Right lobe of liver (tissue), 6 donors: ENCODE measurements at regions not wholly inside any gene's neighbourhood (a gene's known extent, or its start where the extent isn't known, plus 50 kb on each side); places are given as distances from the start of the nearest gene placed in this dataset.

Experiments
- ATAC-seq, 4 donors: fragments of 200-7000 bp; cut with Tn5 transposase; one replicate each; pipeline ENCODE4 v1.9.1; 2020; ENCODE audit warnings: mild to moderate bottlenecking in 4 of 4, moderate library complexity in 4 of 4
- DNase-seq, 3 donors: peaks; one replicate each; pipeline ENCODE4 v3.0.0-alpha.2; 2020
- H3K27ac ChIP-seq, 3 donors: fragments of 200-600 bp; one replicate each; pipeline ENCODE4 v1.8.0; 2022
- H3K27me3 ChIP-seq, 2 donors: fragments of 200-600 bp; one replicate each; pipeline ENCODE4 v1.8.0; 2022
- H3K36me3 ChIP-seq, 4 donors: fragments of 200-600 bp; sonication (generic) in 1 of 4; one replicate each; pipeline versions ENCODE4 v1.5.1 to v1.8.0; 2017 to 2022; ENCODE audit warnings: control low read depth in 1 of 4
- H3K4me1 ChIP-seq, 4 donors: fragments of 200-600 bp; sonication (generic) in 1 of 4; one replicate each; pipeline versions ENCODE4 v1.5.1 to v1.8.0; 2017 to 2022; ENCODE audit warnings: control low read depth in 1 of 4
- H3K4me3 ChIP-seq, 3 donors: fragments of 200-600 bp; one replicate each; pipeline ENCODE4 v1.8.0; 2022
- H3K9me3 ChIP-seq, 4 donors: fragments of 200-600 bp; sonication (generic) in 1 of 4; one replicate each; pipeline versions ENCODE4 v1.5.1 to v1.8.0; 2017 to 2022; ENCODE audit warnings: control low read depth in 1 of 4
- CTCF ChIP-seq, 4 donors: fragments of 200-600 bp in 3 of 4; fragments of 450-650 bp in 1 of 4; IDR thresholded peaks; one replicate each; pipeline versions ENCODE4 v1.5.1 to v1.8.0; 2016 to 2022; ENCODE audit warnings: antibody characterized with exemption in 4 of 4, mild to moderate bottlenecking in 2 of 4
- POLR2A ChIP-seq: fragments of 450-650 bp; IDR thresholded peaks from one replicate; pipeline ENCODE4 v1.6.1; 2017; ENCODE audit warnings: antibody characterized with exemption, mild to moderate bottlenecking
- WGBS: methylation state at CpG from one replicate; pipeline ENCODE4 v1.1.6; 2018; ENCODE audit warnings: low coverage, low lambda C conversion rate; ENCODE audit not compliant: insufficient coverage; ENCODE audit errors: missing lambda C conversion rate; 5-methylcytosine and 5-hydroxymethylcytosine counted together
- intact Hi-C, 2 donors: fragments of 100-400 bp; cut with DNase I; formaldehyde crosslinking; loops; one replicate each; pipeline versions ENCODE4 v1.11.2 to v1.14.1; 2022
- donor health status: DM: no; HTN: yes; CAD: no.
- donor health status: DM: no; HTN: no; CAD: no.
- donor health status: DM: no; HTN: no; CAD: no.
- donor health status: DM: no; HTN: yes; CAD: no.
- donor health status: DM: no; HTN: yes; CAD: no.

GRCh38 chr12:75717902-75718301 lies 206.5 kb upstream of the KRR1 start:
- no peaks in the 10 kb centered on the region for H3K9me3 ChIP-seq
- ATAC-seq (no peak), DNase-seq (no peak)
- intact Hi-C loops: no loop called here
- peaks cover 0 to 13% (median 3%) of the 10 kb centered on the region in 4 donors for H3K4me1 ChIP-seq
- H3K36me3 ChIP-seq: no peaks in the 10 kb centered on the region
- TF ChIP-seq POLR2A (no peak), CTCF (IDR thresholded peaks at IDR 0.05) (no peak)
- H3K4me3 ChIP-seq: no peak overlapping the region
- H3K27ac ChIP-seq: no peak overlapping the region
- H3K27me3 ChIP-seq: no peaks in the 10 kb centered on the region

- no peaks in the 10 kb centered on the region for H3K36me3 ChIP-seq
- no peak overlapping the region for H3K4me3 ChIP-seq
- DNase-seq: no peak
- no peaks in the 10 kb centered on the region for H3K27me3 ChIP-seq
- intact Hi-C loops: no loop called here
- TF ChIP-seq POLR2A (no peak), CTCF (IDR thresholded peaks at IDR 0.05) (no peak)
- peaks cover 0 to 12% (median 3%) of the 10 kb centered on the region in 4 donors for H3K4me1 ChIP-seq
- H3K27ac ChIP-seq: no peak overlapping the region
- WGBS: 70% methylated on average over 4 of the region's 5 CpGs
- no peak for ATAC-seq
- no peaks in the 10 kb centered on the region for H3K9me3 ChIP-seq
Observed at GRCh38 chr12:75716291-75717025, 205.0 kb upstream of the KRR1 start.

GRCh38 chr12:75715682-75716081 lies 204.3 kb upstream of the KRR1 start:
- Histone ChIP-seq H3K4me3 (no peak overlapping the region), H3K36me3 (no peaks in the 10 kb centered on the region), H3K27me3 (no peaks in the 10 kb centered on the region), H3K9me3 (no peaks in the 10 kb centered on the region), H3K4me1 (peaks cover 0 to 7% (median 3%) of the 10 kb centered on the region in 4 donors), H3K27ac (no peak overlapping the region)
- 90% methylated on average over 6 of the region's 6 CpGs for WGBS
- ATAC-seq: no peak
- intact Hi-C loops: no loop called here
- TF ChIP-seq POLR2A: no peak
- no peak for TF ChIP-seq CTCF (IDR thresholded peaks at IDR 0.05)
- no peak for DNase-seq

DNA sequence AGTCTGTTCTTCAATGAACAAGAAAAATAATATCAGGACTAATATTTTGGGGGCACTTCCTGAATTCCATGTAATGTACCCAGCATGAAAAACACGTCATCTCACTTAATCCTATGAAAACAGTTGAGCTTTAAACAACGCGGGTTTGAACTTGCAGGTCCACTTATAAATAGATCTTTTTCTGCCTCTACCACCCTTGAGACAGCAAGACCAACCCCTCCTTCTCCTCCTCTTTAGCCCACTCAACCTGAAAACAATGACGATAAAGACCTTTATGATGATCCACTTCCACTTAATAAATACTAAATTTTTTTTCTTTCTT lies 203.9 kb upstream of the KRR1 start:
- WGBS: 93% methylated on average over 4 of the region's 4 CpGs

More for the DNA sequence above, 203.9 kb upstream of the KRR1 start:
- Histone ChIP-seq H3K4me3 (no peak overlapping the region), H3K27me3 (no peaks in the 10 kb centered on the region), H3K9me3 (no peaks in the 10 kb centered on the region), H3K36me3 (no peaks in the 10 kb centered on the region), H3K4me1 (peaks cover 0 to 7% (median 3%) of the 10 kb centered on the region in 4 donors), H3K27ac (no peak overlapping the region)
- no peak for ATAC-seq
- DNase-seq: no peak
- intact Hi-C loops: no loop called here
- TF ChIP-seq CTCF (IDR thresholded peaks at IDR 0.05): no peak
- no peak for TF ChIP-seq POLR2A
